HCT116 (cell line): ENCODE measurements at regions not wholly inside any gene's neighbourhood (a gene's known extent, or its start where the extent isn't known, plus 50 kb on each side); places are given as distances from the start of the nearest gene placed in this dataset.
"Not testable (repeated sequence)": the region's sequence is repeated elsewhere in the genome, so short reads cannot be mapped to it uniquely, and the experiment has no call there.

Experiments
- ATAC-seq: fragments of 200-7000 bp; cut with Tn5 transposase; 2 replicates; pipeline ENCODE4 v1.9.1; 2020; ENCODE audit warnings: mild to moderate bottlenecking, moderate library complexity
- BruUV-seq: library from RNA; stranded (reverse); fragments of 400-500 nt; replicated peaks from 2 replicates; lab custom pipeline; 2021; lab: Mats Ljungman, UMichigan
- CTCF ChIA-PET: fragments of 300-600 bp; sonication (Branson Sonifier 250); formaldehyde crosslinking; loops from one replicate; lab custom pipeline; 2021; ENCODE audit warnings: antibody characterized with exemption; lab: Charles Lee
- POLR2A ChIA-PET: fragments of 300-600, 350-600 bp; sonication (Branson Sonifier 250); formaldehyde crosslinking; loops from one replicate; lab custom pipeline; 2021; ENCODE audit warnings: antibody characterized with exemption; lab: Charles Lee
- RAD21 ChIA-PET, 2 experiments: fragments of 300-600 bp; sonication (Branson Sonifier 250); formaldehyde crosslinking; loops; one replicate each; lab custom pipeline; 2023; ENCODE audit warnings: low total read pairs in 2 of 2; ENCODE audit not compliant: uncharacterized antibody in 2 of 2, unreplicated experiment in 2 of 2, low non-redundant PET in 1 of 2; lab: Charles Lee
- DNase-seq: peaks from one replicate; pipeline ENCODE4 v3.0.0-alpha.2; 2010; ENCODE audit warnings: low read depth, low spot score
- H2AFZ ChIP-seq: fragments of 200-600 bp; shearing (Covaris generic), sonication (generic); 2 replicates; pipeline ENCODE4 v1.6.1; 2017; ENCODE audit warnings: low read depth, mixed run types, mixed read lengths, antibody characterized with exemption, low read length; ENCODE audit not compliant: poor library complexity, severe bottlenecking
- H3K27ac ChIP-seq: 2 replicates; pipeline ENCODE4 v1.5.1; 2012; ENCODE audit warnings: low read depth, low read length
- H3K27me3 ChIP-seq: fragments of 200-600 bp; sonication (generic); 2 replicates; pipeline ENCODE4 v1.6.1; 2016; ENCODE audit warnings: mixed run types, low read length, mixed read lengths; ENCODE audit not compliant: insufficient read depth
- H3K36me3 ChIP-seq, 2 experiments: fragments of 200-500 bp in 1 of 2; fragments of 200-600 bp in 1 of 2; sonication (Bioruptor generic) in 1 of 2; sonication (generic) in 1 of 2; 2 replicates each; pipeline versions ENCODE4 v1.5.1 to v1.6.1; 2014 to 2016; ENCODE audit warnings: low read length in 2 of 2, inconsistent platforms in 1 of 2, mixed read lengths in 1 of 2, mixed run types in 1 of 2; ENCODE audit not compliant: insufficient read depth in 2 of 2, control insufficient read depth in 1 of 2
- H3K4me1 ChIP-seq, 2 experiments: fragments of 200-600 bp in 1 of 2; sonication (generic) in 1 of 2; 2 replicates each; pipeline versions ENCODE4 v1.5.1 to v1.6.1; 2012 to 2017; ENCODE audit warnings: low read length in 2 of 2, inconsistent platforms in 1 of 2, mild to moderate bottlenecking in 1 of 2, mixed read lengths in 1 of 2, mixed run types in 1 of 2, moderate library complexity in 1 of 2; ENCODE audit not compliant: insufficient read depth in 2 of 2, control insufficient read depth in 1 of 2
- H3K4me2 ChIP-seq: fragments of 200-600 bp; sonication (generic); 2 replicates; pipeline ENCODE4 v1.6.1; 2017; ENCODE audit warnings: mixed run types, low read length, mixed read lengths
- H3K4me3 ChIP-seq, 2 experiments: fragments of 200-600 bp in 1 of 2; sonication (generic) in 1 of 2; replicated peaks in 1 of 2; 2 replicates each; pipeline ENCODE4 v1.5.1; 2011 to 2016; ENCODE audit warnings: low read length in 2 of 2, control low read depth in 1 of 2, low read depth in 1 of 2, mild to moderate bottlenecking in 1 of 2, mixed read lengths in 1 of 2, mixed run types in 1 of 2
- H3K79me2 ChIP-seq: fragments of 200-600 bp; sonication (generic); 2 replicates; pipeline ENCODE4 v1.6.1; 2017; ENCODE audit warnings: mild to moderate bottlenecking, mixed run types, low read length, moderate library complexity, mixed read lengths; ENCODE audit not compliant: insufficient read depth
- H3K9ac ChIP-seq: fragments of 200-600 bp; sonication (generic); 2 replicates; pipeline ENCODE4 v1.6.1; 2016; ENCODE audit warnings: low read length, mixed read lengths
- H3K9me2 ChIP-seq: fragments of 200-600 bp; sonication (generic), shearing (Covaris generic); 2 replicates; pipeline ENCODE4 v1.6.1; 2017; ENCODE audit warnings: mixed run types, mild to moderate bottlenecking, moderate library complexity; ENCODE audit not compliant: insufficient read depth
- H3K9me3 ChIP-seq, 2 experiments: fragments of 200-500 bp in 1 of 2; fragments of 200-600 bp in 1 of 2; sonication (Bioruptor generic) in 1 of 2; sonication (generic) in 1 of 2; 2 replicates each; pipeline ENCODE4 v1.6.1; 2014 to 2017; ENCODE audit warnings: low read length in 2 of 2, mixed read lengths in 2 of 2, inconsistent platforms in 1 of 2, low read depth in 1 of 2, mild to moderate bottlenecking in 1 of 2, mixed run types in 1 of 2, moderate library complexity in 1 of 2; ENCODE audit not compliant: control insufficient read depth in 1 of 2, insufficient read depth in 1 of 2
- H4K20me1 ChIP-seq: fragments of 200-600 bp; sonication (generic), shearing (Covaris generic); 2 replicates; pipeline ENCODE4 v1.6.1; 2017; ENCODE audit warnings: mixed run types, mild to moderate bottlenecking, moderate library complexity; ENCODE audit not compliant: insufficient read depth
- ATF3 ChIP-seq: IDR thresholded peaks from 2 replicates; pipeline ENCODE4 v1.6.1; 2012
- CBX3 ChIP-seq: IDR thresholded peaks from 2 replicates; pipeline ENCODE4 v1.6.1; 2012; ENCODE audit warnings: low read depth
- CTCF ChIP-seq, 3 experiments: fragments of 200-600 bp in 1 of 3; sonication (generic) in 1 of 3; IDR thresholded peaks in 2 of 3; conservative IDR thresholded peaks in 1 of 3; 2 replicates each; pipeline ENCODE4 v1.5.1; 2012 to 2017; ENCODE audit warnings: low read depth in 2 of 3, low read length in 2 of 3, antibody characterized with exemption in 1 of 3, borderline replicate concordance in 1 of 3, control low read depth in 1 of 3, mild to moderate bottlenecking in 1 of 3, mixed read lengths in 1 of 3, mixed run types in 1 of 3, moderate library complexity in 1 of 3; ENCODE audit not compliant: insufficient read depth in 1 of 3
- EGR1 ChIP-seq: IDR thresholded peaks from 2 replicates; pipeline ENCODE4 v1.6.1; 2012; ENCODE audit warnings: low read depth
- EZH2phosphoT487 ChIP-seq: fragments of 200-600 bp; IDR thresholded peaks from 2 replicates; pipeline ENCODE4 v1.6.1; 2018; ENCODE audit warnings: antibody characterized with exemption, borderline replicate concordance
- FOSL1 ChIP-seq: IDR thresholded peaks from 2 replicates; pipeline ENCODE4 v1.6.1; 2012; ENCODE audit warnings: low read depth
- REST ChIP-seq: IDR thresholded peaks from 2 replicates; pipeline ENCODE4 v1.6.1; 2012; ENCODE audit warnings: low read depth
- SIN3A ChIP-seq: IDR thresholded peaks from 2 replicates; pipeline ENCODE4 v1.6.1; 2012; ENCODE audit warnings: low read depth
- intact Hi-C: fragments of 100-400 bp; cut with micrococcal nuclease; formaldehyde crosslinking; loops from 2 replicates; pipeline ENCODE4 v1.10.0; 2022
- TF ChIP-seq, protein P1 (sequence below): IDR thresholded peaks from 2 replicates; pipeline ENCODE4 v1.6.1; 2012

DNA sequence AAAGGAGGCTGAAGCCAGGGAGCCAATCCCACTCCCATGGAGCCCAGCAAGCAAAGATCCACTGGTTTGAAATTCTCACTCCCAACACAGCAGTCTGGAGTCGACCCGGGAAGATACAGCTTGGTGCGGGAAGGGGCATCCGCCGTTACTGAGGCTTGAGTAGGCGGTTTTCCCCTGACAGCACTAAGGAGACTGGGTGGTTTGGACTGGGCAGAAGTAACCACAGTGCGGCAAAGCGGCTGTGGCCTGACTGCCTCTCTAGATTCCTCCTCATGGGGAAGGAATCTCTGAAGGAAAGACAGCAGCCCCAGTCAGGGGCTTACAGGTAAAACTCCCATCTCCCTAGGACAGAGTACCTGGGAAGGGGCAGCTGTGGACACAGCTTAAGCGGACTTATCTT is 261.6 kb upstream of the KYNU start:
- no TSS peak for BruUV-seq
- ChIA-PET CTCF (interaction anchor here (0.7 kb wide), 1 partner anchor 12 kb away, joined by 3 read pairs; no protein-coding TSS in a partner anchor), RAD21 (no interaction called here), POLR2A (no interaction called here)
- H3K4me1 ChIP-seq: no peaks in the 10 kb centered on the region
- no peak overlapping the region for H2AFZ ChIP-seq
- no peaks in the 10 kb centered on the region for H3K79me2 ChIP-seq
- H3K4me2 ChIP-seq: no peak overlapping the region
- no peak overlapping the region for H3K9ac ChIP-seq
- H3K27ac ChIP-seq: no peak overlapping the region
- no peaks in the 10 kb centered on the region for H3K36me3 ChIP-seq
- H3K9me2 ChIP-seq: no peaks in the 10 kb centered on the region
- H4K20me1 ChIP-seq: no peaks in the 10 kb centered on the region
- ATAC-seq: no peak
- no peaks in the 10 kb centered on the region for H3K9me3 ChIP-seq
- no peak overlapping the region for H3K4me3 ChIP-seq
- no peak for DNase-seq
- intact Hi-C loops: no loop called here
- TF ChIP-seq REST (no peak), CTCF (IDR thresholded peaks at IDR 0.05 in 2 of 3, conservative IDR thresholded peaks at IDR 0.05 in 1 of 3; ENCODE audit: borderline replicate concordance in 1 of 3, insufficient read depth in 1 of 3, low read depth in 2 of 3, low read length in 2 of 3) (no peak), FOSL1 (no peak), ATF3 (no peak), EGR1 (no peak), EZH2phosphoT487 (no peak), CBX3 (no peak), SIN3A (no peak)
- TF ChIP-seq, protein P1, sequence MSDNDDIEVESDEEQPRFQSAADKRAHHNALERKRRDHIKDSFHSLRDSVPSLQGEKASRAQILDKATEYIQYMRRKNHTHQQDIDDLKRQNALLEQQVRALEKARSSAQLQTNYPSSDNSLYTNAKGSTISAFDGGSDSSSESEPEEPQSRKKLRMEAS: no peak
- no peaks in the 10 kb centered on the region for H3K27me3 ChIP-seq

DNA sequence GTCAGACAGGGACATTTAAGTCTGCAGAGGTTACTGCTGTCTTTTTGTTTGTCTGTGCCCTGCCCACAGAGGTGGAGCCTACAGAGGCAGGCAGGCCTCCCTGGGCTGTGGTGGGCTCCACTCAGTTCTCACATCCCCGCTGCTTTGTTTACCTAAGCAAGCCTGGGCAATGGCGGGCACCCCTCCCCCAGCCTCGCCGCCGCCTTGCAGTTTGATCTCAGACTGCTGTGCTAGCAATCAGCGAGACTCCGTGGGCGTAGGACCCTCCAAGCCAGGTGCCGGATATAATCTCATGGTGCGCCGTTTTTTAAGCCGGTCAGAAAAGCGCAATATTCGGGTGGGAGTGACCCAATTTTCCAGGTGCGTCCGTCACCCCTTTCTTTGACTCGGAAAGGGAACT is 264.3 kb upstream of the KYNU start:
- H3K4me3 ChIP-seq, H3K36me3 ChIP-seq, BruUV-seq, H4K20me1 ChIP-seq, ATAC-seq, H2AFZ ChIP-seq, H3K4me1 ChIP-seq, POLR2A ChIA-PET, H3K9me2 ChIP-seq, RAD21 ChIA-PET, DNase-seq, H3K9ac ChIP-seq, CTCF ChIA-PET, H3K9me3 ChIP-seq, H3K27ac ChIP-seq, H3K4me2 ChIP-seq, H3K27me3 ChIP-seq, intact Hi-C loops, H3K79me2 ChIP-seq: not testable (repeated sequence)
